H1 (cell line): ENCODE measurements at regions not wholly inside any gene's neighbourhood (a gene's known extent, or its start where the extent isn't known, plus 50 kb on each side); places are given as distances from the start of the nearest gene placed in this dataset.

Experiments
- CBX8 ChIP-seq: fragments of 300-800, 300-1000 bp; sonication (generic); IDR thresholded peaks from 2 replicates; pipeline ENCODE4 v1.7.1; 2016; ENCODE audit warnings: low read depth, low read length, borderline replicate concordance
- CHD7 ChIP-seq: fragments of 300-600 bp; sonication (generic); IDR thresholded peaks from 2 replicates; pipeline ENCODE4 v1.7.1; 2012; ENCODE audit warnings: low read length, moderate library complexity, mild to moderate bottlenecking, inconsistent platforms; ENCODE audit not compliant: insufficient replicate concordance
- HDAC6 ChIP-seq: IDR thresholded peaks from one replicate; pipeline ENCODE4 v1.7.1; 2012; ENCODE audit warnings: low read depth, mild to moderate bottlenecking, inconsistent platforms, low read length, moderate library complexity
- POLR2AphosphoS5 ChIP-seq: IDR thresholded peaks from 2 replicates; pipeline ENCODE4 v1.6.1; 2011; ENCODE audit warnings: low read depth, low read length
- RAD21 ChIP-seq, 2 experiments: IDR thresholded peaks in 1 of 2; conservative IDR thresholded peaks in 1 of 2; 2 replicates each; pipeline ENCODE4 v1.6.1; 2011; ENCODE audit warnings: low read depth in 2 of 2, low read length in 2 of 2, improper control_type of control experiment in 1 of 2, inconsistent platforms in 1 of 2, mild to moderate bottlenecking in 1 of 2, moderate library complexity in 1 of 2
- RFX5 ChIP-seq: IDR thresholded peaks from 2 replicates; pipeline ENCODE4 v1.6.1; 2011; ENCODE audit warnings: low read depth, low read length, improper control_type of control experiment, borderline replicate concordance
- USF2 ChIP-seq: IDR thresholded peaks from 2 replicates; pipeline ENCODE4 v1.6.1; 2011; ENCODE audit warnings: low read length, improper control_type of control experiment
- ZNF274 ChIP-seq: IDR thresholded peaks from 2 replicates; pipeline ENCODE4 v1.7.0; 2012; ENCODE audit warnings: low read length, borderline replicate concordance; ENCODE audit errors: extremely low read depth

GRCh38 chr5:26582350-26583045, 455.9 kb downstream of the CDH9 start (continued):
- TF ChIP-seq CHD7 (no peak), CBX8 (no peak), ZNF274 (no peak), POLR2AphosphoS5 (no peak), USF2 (no peak), RAD21 (IDR thresholded peaks at IDR 0.05 in 1 of 2, conservative IDR thresholded peaks at IDR 0.05 in 1 of 2; ENCODE audit: low read depth in 2 of 2, low read length in 2 of 2) (no peak), RFX5 (no peak), HDAC6 (no peak)
